Parathyroid adenoma (tissue), 2 donors: ENCODE measurements at regions not wholly inside any gene's neighbourhood (a gene's known extent, or its start where the extent isn't known, plus 50 kb on each side); places are given as distances from the start of the nearest gene placed in this dataset.

Source experiments
- H2AFZ ChIP-seq: fragments of 300-600 bp; sonication (generic); one replicate; pipeline ENCODE4 v1.7.0; 2017; ENCODE audit warnings: antibody characterized with exemption, mild to moderate bottlenecking
- H3K27ac ChIP-seq: fragments of 300-600 bp; sonication (generic); one replicate; pipeline ENCODE4 v1.7.0; 2017
- H3K27me3 ChIP-seq: fragments of 300-600 bp; sonication (generic); one replicate; pipeline ENCODE4 v1.7.0; 2017; ENCODE audit warnings: low read length; ENCODE audit not compliant: control insufficient read depth, insufficient read depth
- H3K36me3 ChIP-seq: fragments of 300-600 bp; sonication (generic); one replicate; pipeline ENCODE4 v1.7.0; 2017; ENCODE audit warnings: low read length; ENCODE audit not compliant: control insufficient read depth, insufficient read depth
- H3K4me1 ChIP-seq: fragments of 300-600 bp; sonication (generic); one replicate; pipeline ENCODE4 v1.7.0; 2017; ENCODE audit warnings: control low read depth
- H3K4me2 ChIP-seq: fragments of 300-600 bp; sonication (generic); one replicate; pipeline ENCODE4 v1.7.0; 2017; ENCODE audit warnings: low read length
- H3K4me3 ChIP-seq: fragments of 300-600 bp; sonication (generic); one replicate; pipeline ENCODE4 v1.7.0; 2017; ENCODE audit warnings: low read depth, low read length
- H3K79me2 ChIP-seq: fragments of 300-600 bp; sonication (generic); one replicate; pipeline ENCODE4 v1.7.0; 2017; ENCODE audit warnings: control low read depth
- H3K9ac ChIP-seq: fragments of 300-600 bp; sonication (generic); one replicate; pipeline ENCODE4 v1.7.0; 2017; ENCODE audit warnings: mild to moderate bottlenecking
- H3K9me3 ChIP-seq: fragments of 300-600 bp; sonication (generic); one replicate; pipeline ENCODE4 v1.7.0; 2017; ENCODE audit warnings: low read length; ENCODE audit not compliant: control insufficient read depth
- TF ChIP-seq, protein P1 (sequence below): fragments of 300-600 bp; sonication (generic); IDR thresholded peaks from one replicate; pipeline ENCODE4 v1.7.0; 2017; ENCODE audit warnings: antibody characterized with exemption, mild to moderate bottlenecking
- donor health status: primary hyperparathyroidism.

DNA sequence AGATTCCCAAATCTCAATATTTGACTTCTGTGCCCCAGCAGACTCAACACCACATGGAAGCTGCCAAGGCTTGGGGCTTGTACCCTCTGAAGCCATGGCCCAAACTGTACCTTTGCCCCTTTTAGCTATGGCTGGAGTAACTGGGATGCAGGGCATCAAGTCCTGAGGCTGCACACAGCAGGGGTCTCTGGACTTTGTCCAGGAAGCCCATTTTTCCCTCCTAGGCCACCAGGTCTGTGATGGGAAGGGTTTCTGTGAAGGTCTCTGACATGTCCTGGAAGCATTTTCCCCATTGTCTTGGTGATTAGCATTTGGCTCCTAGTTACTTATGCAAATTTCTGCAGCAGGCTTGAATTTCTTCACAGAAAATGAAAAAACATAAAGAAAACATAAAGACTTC lies 762.3 kb downstream of the GALC start:
- Histone ChIP-seq H3K4me3 (no peak overlapping the region), H3K27ac (no peak overlapping the region), H3K36me3 (no peaks in the 10 kb centered on the region), H2AFZ (no peak overlapping the region), H3K79me2 (no peaks in the 10 kb centered on the region), H3K27me3 (no peaks in the 10 kb centered on the region), H3K9ac (no peak overlapping the region), H3K4me2 (no peak overlapping the region), H3K4me1 (no peaks in the 10 kb centered on the region), H3K9me3 (no peaks in the 10 kb centered on the region)
- TF ChIP-seq, protein P1, sequence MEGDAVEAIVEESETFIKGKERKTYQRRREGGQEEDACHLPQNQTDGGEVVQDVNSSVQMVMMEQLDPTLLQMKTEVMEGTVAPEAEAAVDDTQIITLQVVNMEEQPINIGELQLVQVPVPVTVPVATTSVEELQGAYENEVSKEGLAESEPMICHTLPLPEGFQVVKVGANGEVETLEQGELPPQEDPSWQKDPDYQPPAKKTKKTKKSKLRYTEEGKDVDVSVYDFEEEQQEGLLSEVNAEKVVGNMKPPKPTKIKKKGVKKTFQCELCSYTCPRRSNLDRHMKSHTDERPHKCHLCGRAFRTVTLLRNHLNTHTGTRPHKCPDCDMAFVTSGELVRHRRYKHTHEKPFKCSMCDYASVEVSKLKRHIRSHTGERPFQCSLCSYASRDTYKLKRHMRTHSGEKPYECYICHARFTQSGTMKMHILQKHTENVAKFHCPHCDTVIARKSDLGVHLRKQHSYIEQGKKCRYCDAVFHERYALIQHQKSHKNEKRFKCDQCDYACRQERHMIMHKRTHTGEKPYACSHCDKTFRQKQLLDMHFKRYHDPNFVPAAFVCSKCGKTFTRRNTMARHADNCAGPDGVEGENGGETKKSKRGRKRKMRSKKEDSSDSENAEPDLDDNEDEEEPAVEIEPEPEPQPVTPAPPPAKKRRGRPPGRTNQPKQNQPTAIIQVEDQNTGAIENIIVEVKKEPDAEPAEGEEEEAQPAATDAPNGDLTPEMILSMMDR: no peak

DNA sequence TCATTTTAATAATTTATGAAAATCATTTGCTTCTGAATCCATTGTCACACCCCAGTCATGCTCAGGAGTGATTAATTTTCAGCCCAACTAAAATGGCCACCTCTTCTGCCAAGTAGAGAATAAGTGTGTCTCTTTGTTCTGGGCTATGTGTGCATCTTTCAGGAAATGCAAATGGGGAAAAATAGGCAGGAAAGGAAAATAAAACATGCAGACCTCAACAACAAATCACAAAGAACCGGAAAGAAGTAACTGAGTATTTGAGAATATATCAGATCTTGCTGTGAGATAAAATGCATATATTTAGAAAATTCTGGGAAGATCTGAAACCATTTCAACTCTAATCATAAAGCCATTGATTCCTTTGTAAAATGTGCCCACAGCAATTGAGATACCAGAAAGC lies 763.9 kb downstream of the GALC start:
- Histone ChIP-seq H3K27ac (no peak overlapping the region), H3K27me3 (no peaks in the 10 kb centered on the region), H3K4me3 (no peak overlapping the region), H3K4me1 (no peaks in the 10 kb centered on the region), H3K9me3 (no peaks in the 10 kb centered on the region), H3K36me3 (no peaks in the 10 kb centered on the region), H2AFZ (no peak overlapping the region), H3K4me2 (no peak overlapping the region), H3K9ac (no peak overlapping the region), H3K79me2 (no peaks in the 10 kb centered on the region)
- TF ChIP-seq, protein P1: no peak

GRCh38 chr14:87217023-87217422 lies 776.0 kb downstream of the GALC start:
- no peaks in the 10 kb centered on the region for H3K27me3 ChIP-seq
- no peaks in the 10 kb centered on the region for H3K36me3 ChIP-seq
- no peaks in the 10 kb centered on the region for H3K79me2 ChIP-seq
- H3K9me3 ChIP-seq: no peaks in the 10 kb centered on the region
- H2AFZ ChIP-seq: no peak overlapping the region
- TF ChIP-seq, protein P1: no peak
- H3K4me3 ChIP-seq: no peak overlapping the region
- no peak overlapping the region for H3K27ac ChIP-seq
- no peak overlapping the region for H3K4me2 ChIP-seq
- no peak overlapping the region for H3K9ac ChIP-seq
- no peaks in the 10 kb centered on the region for H3K4me1 ChIP-seq

GRCh38 chr14:87214558-87214957 lies 778.4 kb downstream of the GALC start:
- Histone ChIP-seq H2AFZ (no peak overlapping the region), H3K9ac (no peak overlapping the region), H3K79me2 (no peaks in the 10 kb centered on the region), H3K36me3 (no peaks in the 10 kb centered on the region), H3K4me2 (no peak overlapping the region), H3K4me3 (no peak overlapping the region), H3K27ac (no peak overlapping the region), H3K27me3 (no peaks in the 10 kb centered on the region), H3K4me1 (no peaks in the 10 kb centered on the region), H3K9me3 (no peaks in the 10 kb centered on the region)
- TF ChIP-seq, protein P1: no peak

- Histone ChIP-seq H3K79me2 (no peaks in the 10 kb centered on the region), H3K4me3 (no peak overlapping the region), H2AFZ (no peak overlapping the region), H3K4me2 (no peak overlapping the region), H3K27me3 (no peaks in the 10 kb centered on the region), H3K9ac (no peak overlapping the region), H3K36me3 (no peaks in the 10 kb centered on the region), H3K4me1 (no peaks in the 10 kb centered on the region), H3K9me3 (no peaks in the 10 kb centered on the region), H3K27ac (no peak overlapping the region)
- TF ChIP-seq, protein P1: no peak
These were observed 785.2 kb downstream of the GALC start for GRCh38 chr14:87207756-87208155.
